AG09309 (cell line): ENCODE measurements at regions not wholly inside any gene's neighbourhood (a gene's known extent, or its start where the extent isn't known, plus 50 kb on each side); places are given as distances from the start of the nearest gene placed in this dataset.
"Not testable (repeated sequence)": the region's sequence is repeated elsewhere in the genome, so short reads cannot be mapped to it uniquely, and the experiment has no call there.

Experiments used
- DNase-seq: peaks from one replicate; pipeline ENCODE4 v3.0.0-alpha.2; 2010; ENCODE audit warnings: low read depth
- H3K4me3 ChIP-seq: 2 replicates; pipeline ENCODE4 v1.5.1; 2011; ENCODE audit warnings: mild to moderate bottlenecking, low read depth, low read length, moderate library complexity; ENCODE audit not compliant: control insufficient read depth
- CTCF ChIP-seq: IDR thresholded peaks from 2 replicates; pipeline ENCODE4 v1.5.1; 2011; ENCODE audit warnings: mild to moderate bottlenecking, low read depth, low read length, inconsistent platforms; ENCODE audit not compliant: insufficient read depth, control insufficient read depth; ENCODE audit errors: missing control alignments

GRCh38 chr12:87001102-87001501, 744.9 kb upstream of the MGAT4C start:
- TF ChIP-seq CTCF = no peak
- no peak for DNase-seq

GRCh38 chr12:86985298-86985697, 729.1 kb upstream of the MGAT4C start:
- no peak for DNase-seq
- no peak overlapping the region for H3K4me3 ChIP-seq
- TF ChIP-seq CTCF = no peak

More at GRCh38 chr12:87001102-87001501, 744.9 kb upstream of the MGAT4C start:
- H3K4me3 ChIP-seq = no peak overlapping the region

- H3K4me3 ChIP-seq, DNase-seq: not testable (repeated sequence)
These were observed 714.4 kb upstream of the MGAT4C start for GRCh38 chr12:86970595-86970994.

DNA sequence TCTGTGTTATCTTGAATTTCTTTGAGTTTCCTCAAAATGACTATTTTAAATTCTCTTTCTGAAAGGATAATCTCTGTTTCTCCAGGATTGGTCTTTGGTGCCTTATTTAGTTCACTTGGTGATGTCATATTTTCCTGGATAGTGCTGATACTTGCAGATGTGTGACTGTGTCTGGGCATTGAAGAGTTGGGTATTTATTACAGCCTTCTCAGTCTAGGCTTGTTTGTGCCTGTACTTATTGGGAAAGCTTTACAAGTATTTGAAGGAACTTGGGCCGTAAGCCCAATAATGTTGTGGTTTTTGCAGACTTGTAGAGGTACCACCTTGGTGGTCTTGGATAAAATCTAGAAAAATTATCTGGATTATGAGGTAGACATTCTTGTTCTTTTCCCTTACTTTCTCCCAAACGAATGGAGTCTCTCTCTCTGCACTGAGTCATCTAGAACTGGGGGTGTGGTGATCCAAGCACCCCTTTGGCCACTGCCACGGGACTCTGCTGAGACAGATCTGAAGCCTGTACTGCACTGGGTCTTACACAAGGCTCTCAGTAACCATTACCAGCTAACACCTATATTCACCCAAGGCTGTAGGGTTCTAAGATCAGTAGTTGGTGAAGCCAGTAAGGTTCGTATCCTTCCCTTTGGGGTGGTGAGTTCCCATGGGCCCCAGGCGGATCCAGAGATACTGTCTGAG, 703.7 kb upstream of the MGAT4C start:
- TF ChIP-seq CTCF = no peak
- no peak for DNase-seq
- H3K4me3 ChIP-seq = no peak overlapping the region

- TF ChIP-seq CTCF = no peak
- no peak overlapping the region for H3K4me3 ChIP-seq
- DNase-seq = no peak
These were observed 694.3 kb upstream of the MGAT4C start for GRCh38 chr12:86950444-86950843.

- no peak for TF ChIP-seq CTCF
- H3K4me3 ChIP-seq = no peak overlapping the region
- no peak for DNase-seq
These were observed 693.9 kb upstream of the MGAT4C start for GRCh38 chr12:86950043-86950442.

- no peak for DNase-seq
- H3K4me3 ChIP-seq = no peak overlapping the region
- TF ChIP-seq CTCF = no peak
These were observed 692.7 kb upstream of the MGAT4C start for GRCh38 chr12:86948851-86949250.
